HG03280 (cell line): ENCODE measurements at regions not wholly inside any gene's neighbourhood (a gene's known extent, or its start where the extent isn't known, plus 50 kb on each side); places are given as distances from the start of the nearest gene placed in this dataset.
"Not testable (repeated sequence)": the region's sequence is repeated elsewhere in the genome, so short reads cannot be mapped to it uniquely, and the experiment has no call there.

Experiments
- ATAC-seq: cut with Tn5 transposase; IDR thresholded peaks from one replicate; pipeline ENCODE4 v1.9.1; 2021; ENCODE audit warnings: mild to moderate bottlenecking, moderate library complexity; ENCODE audit not compliant: unreplicated experiment

GRCh38 chr1:189752461-189752995, 725.1 kb downstream of the BRINP3 start:
- no peak for ATAC-seq

GRCh38 chr1:189755100-189755499, 722.6 kb downstream of the BRINP3 start:
- not testable (repeated sequence) for ATAC-seq

- no peak for ATAC-seq
Observed at GRCh38 chr1:189764391-189765320, 713.0 kb downstream of the BRINP3 start.

- ATAC-seq = no peak
Observed at GRCh38 chr1:189769448-189769847, 708.2 kb downstream of the BRINP3 start.

- no peak for ATAC-seq
Observed at GRCh38 chr1:189774721-189775287, 702.9 kb downstream of the BRINP3 start.

DNA sequence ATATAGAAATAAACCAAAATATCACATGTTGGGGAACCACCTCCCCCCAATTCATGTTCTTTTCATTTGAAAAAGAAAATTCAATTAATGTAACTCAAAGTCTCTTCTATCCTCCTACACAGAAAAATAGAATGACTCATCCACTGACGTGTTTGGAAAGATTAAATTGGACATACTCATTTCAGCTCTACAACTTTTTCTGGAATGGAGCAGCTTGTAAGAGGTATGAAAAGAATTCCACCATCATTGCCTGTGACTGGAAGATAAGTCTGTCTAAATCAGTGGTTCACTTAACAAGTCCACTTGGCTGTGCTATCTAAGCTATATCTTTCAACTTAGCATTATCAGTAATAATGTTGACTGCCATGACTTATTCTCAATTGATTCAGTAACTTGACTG, 702.3 kb downstream of the BRINP3 start:
- no peak for ATAC-seq

GRCh38 chr1:189779034-189779433, 698.6 kb downstream of the BRINP3 start:
- ATAC-seq = no peak

DNA sequence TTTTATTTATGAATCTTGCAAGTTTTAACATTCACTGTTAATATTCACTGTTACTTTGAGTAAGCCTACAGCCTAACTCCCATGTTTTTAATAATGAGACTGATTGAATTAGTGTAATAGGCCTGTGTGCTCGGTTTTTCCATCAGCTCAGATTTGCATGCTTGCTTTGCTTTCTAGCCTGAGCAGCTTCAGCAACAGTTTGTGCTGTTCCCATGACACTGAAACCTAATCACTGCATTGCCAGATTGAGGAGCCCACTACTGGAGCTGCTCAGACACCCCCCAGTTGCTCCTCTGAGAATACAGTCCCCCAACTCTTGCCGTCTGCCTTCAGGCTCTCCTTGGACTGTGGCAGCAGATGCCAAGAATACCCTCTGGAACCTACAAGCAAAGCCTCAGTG, 695.4 kb downstream of the BRINP3 start:
- no peak for ATAC-seq

DNA sequence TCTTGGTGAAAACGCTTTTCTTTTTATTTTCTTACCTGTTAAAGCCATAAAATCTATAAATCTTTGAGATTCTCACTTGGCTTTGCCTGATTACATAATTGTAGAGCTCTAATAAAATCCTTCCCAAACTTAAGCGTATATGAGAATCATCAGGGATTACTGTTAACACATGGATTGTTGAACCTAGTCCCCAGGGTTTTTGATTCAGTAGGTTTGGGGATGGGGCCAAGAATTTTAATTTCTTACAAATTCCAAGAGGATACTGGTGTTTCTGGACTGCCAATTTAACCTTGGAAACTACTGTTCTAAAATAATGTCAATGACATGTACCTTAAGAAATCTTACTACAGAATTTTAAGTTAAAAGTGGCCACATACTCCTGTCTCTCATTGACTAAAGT, 694.2 kb downstream of the BRINP3 start:
- no peak for ATAC-seq

DNA sequence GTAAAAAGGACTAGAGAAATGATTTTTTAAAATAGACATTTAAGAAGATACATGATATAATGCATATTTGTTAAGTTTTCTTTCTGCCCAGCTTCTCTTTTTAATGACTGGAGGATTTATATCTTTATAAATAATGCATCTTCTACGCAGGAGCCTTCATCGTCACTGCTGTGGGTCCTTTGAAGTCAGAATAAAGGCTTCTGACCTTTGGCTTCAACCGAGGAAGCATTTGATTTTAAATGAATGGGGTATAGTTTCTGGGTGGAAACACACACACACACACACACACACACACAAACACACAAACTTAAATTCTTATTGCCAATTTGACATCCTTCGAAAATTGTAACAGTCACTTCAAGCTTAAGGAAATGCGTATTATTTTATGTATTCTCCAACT, 690.9 kb downstream of the BRINP3 start:
- no peak for ATAC-seq

DNA sequence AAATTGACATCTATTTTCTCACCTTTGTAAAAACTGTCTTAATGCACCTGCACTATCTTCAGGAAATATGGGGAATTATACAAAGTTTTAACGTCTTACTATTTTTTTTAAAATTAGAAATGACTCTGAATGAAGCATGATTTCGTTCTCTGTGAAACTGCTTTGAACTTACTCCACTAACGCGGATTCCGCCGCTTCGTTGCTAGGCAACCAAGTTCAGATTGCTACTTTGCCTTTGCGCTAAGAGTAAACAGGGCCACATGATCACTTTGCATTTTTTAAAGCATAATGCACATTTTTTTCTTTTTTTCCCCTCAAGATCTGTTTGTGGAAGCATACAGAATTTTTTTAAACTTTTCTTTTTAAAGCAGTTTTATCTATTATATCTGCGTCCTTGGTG, 690.5 kb downstream of the BRINP3 start:
- no peak for ATAC-seq

GRCh38 chr1:189790335-189790734, 687.3 kb downstream of the BRINP3 start:
- ATAC-seq = no peak

GRCh38 chr1:189803364-189803763, 674.3 kb downstream of the BRINP3 start:
- ATAC-seq = no peak

GRCh38 chr1:189804352-189804751, 673.3 kb downstream of the BRINP3 start:
- ATAC-seq = no peak

- ATAC-seq = no peak
Observed at GRCh38 chr1:189805735-189806134, 671.9 kb downstream of the BRINP3 start.

GRCh38 chr1:189810639-189811038, 667.0 kb downstream of the BRINP3 start:
- not testable (repeated sequence) for ATAC-seq

DNA sequence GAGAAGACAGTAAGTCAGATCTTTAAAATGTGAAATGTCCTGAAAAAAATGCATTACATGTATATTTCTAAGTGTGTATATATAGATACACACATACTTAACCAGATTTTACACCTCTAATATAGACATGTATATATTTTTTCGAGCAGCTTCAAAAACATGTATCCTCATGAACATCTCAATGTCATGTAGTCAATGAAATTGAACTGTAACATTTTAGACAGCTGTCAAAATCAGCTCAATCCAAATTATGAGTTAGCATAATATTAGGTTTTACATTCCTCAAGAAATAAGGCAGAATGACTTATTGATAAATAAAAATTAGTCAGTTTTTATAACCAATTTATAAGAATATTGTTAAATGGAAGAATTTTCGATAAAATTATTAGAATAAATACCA, 665.7 kb downstream of the BRINP3 start:
- ATAC-seq = no peak

DNA sequence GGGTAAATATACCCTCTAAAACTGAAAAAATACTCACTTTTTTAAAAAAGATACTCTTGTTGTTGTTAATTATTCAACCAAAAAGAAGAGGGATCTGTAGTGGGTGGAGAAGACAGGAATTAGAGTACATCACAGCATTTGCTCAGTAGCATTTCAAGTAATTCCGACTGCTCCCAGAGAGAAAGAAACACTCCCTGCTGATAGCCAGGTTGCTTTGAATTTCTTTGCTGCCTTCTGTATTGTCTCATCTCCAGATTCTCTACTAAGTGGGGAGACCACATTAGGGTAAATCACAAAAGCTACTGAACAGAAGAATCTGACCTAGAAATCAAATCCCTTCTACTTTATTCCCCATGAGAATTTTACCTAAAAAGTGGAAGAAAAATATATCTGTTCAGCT, 661.1 kb downstream of the BRINP3 start:
- ATAC-seq = no peak

GRCh38 chr1:189819751-189820150, 657.9 kb downstream of the BRINP3 start:
- no peak for ATAC-seq

DNA sequence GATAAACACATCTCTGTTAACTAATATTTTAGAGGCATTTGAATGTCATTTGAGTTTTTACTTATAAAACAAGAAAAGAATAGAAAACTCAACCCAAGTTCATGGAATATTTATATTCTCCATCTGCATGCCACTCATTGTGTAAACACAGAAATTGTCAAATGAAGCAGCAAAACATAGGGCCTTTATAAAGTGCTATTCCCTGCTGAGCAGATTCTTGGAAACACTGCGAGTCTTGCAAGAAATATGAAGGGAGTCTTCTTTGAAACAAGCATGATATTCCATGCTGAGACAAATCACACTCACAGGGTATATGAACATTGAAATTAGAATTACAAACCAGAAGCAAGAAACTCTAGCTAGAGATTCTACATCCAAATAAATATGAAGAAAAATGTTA, 655.8 kb downstream of the BRINP3 start:
- ATAC-seq = no peak

DNA sequence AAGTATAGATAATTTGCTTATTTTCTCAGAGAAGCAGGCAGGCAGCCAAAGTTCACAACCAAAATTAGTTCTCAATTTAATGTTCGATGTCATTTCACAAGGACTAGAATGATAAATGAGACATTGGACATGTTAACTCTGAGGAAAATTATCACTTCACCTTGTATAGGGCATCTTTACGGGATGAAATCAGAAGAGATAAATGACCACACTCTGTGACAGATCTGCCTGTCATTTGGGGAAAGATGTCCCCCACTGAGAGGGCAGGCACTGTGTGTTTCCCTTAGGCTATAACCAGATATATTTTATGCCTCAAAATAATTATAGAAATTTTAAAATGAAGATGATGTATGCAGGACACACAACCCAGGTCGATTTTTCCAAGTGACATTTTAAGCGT, 642.9 kb downstream of the BRINP3 start:
- ATAC-seq = no peak

GRCh38 chr1:189847613-189848012, 630.1 kb downstream of the BRINP3 start:
- ATAC-seq = no peak
